Osteoblast (primary cell): ENCODE measurements at regions not wholly inside any gene's neighbourhood (a gene's known extent, or its start where the extent isn't known, plus 50 kb on each side); places are given as distances from the start of the nearest gene placed in this dataset.
A peak's percentile ranks its signal among the peaks of the same experiment; 100 is the strongest.

ENCODE experiments used
- DNase-seq: peaks from one replicate; pipeline ENCODE4 v3.0.0; 2011; ENCODE audit warnings: low spot score, mixed read lengths; ENCODE audit not compliant: insufficient read length; ENCODE audit errors: missing footprints
- H2AFZ ChIP-seq: 2 replicates; pipeline ENCODE4 v1.6.0; 2011; ENCODE audit warnings: mild to moderate bottlenecking, low read length
- H3K27ac ChIP-seq: 2 replicates; pipeline ENCODE4 v1.5.1; 2011; ENCODE audit warnings: mild to moderate bottlenecking, low read depth, low read length, moderate library complexity
- H3K27me3 ChIP-seq: 2 replicates; pipeline ENCODE4 v1.6.0; 2012; ENCODE audit warnings: mild to moderate bottlenecking, control low read depth, inconsistent platforms, low read length, moderate library complexity; ENCODE audit not compliant: insufficient read depth
- H3K36me3 ChIP-seq: 2 replicates; pipeline ENCODE4 v1.5.1; 2011; ENCODE audit warnings: mild to moderate bottlenecking, low read length, control low read depth, moderate library complexity; ENCODE audit not compliant: insufficient read depth
- H3K4me1 ChIP-seq: 2 replicates; pipeline ENCODE4 v1.5.1; 2011; ENCODE audit warnings: mild to moderate bottlenecking, low read length, control low read depth, moderate library complexity; ENCODE audit not compliant: insufficient read depth
- H3K4me2 ChIP-seq: 2 replicates; pipeline ENCODE4 v1.6.0; 2011; ENCODE audit warnings: mild to moderate bottlenecking, low read length; ENCODE audit not compliant: insufficient read depth
- H3K4me3 ChIP-seq: fragments of 200-600 bp; sonication (generic); 3 replicates; pipeline ENCODE4 v1.5.1; 2012; ENCODE audit warnings: mild to moderate bottlenecking, low read length, inconsistent platforms; ENCODE audit not compliant: insufficient read depth
- H3K79me2 ChIP-seq: 2 replicates; pipeline ENCODE4 v1.6.0; 2012; ENCODE audit warnings: mild to moderate bottlenecking, low read length, control low read depth, inconsistent platforms; ENCODE audit not compliant: insufficient read depth
- H3K9me3 ChIP-seq: 2 replicates; pipeline ENCODE4 v1.5.1; 2011; ENCODE audit warnings: low read depth, low read length, control low read depth
- H4K20me1 ChIP-seq: 2 replicates; pipeline ENCODE4 v1.6.0; 2012; ENCODE audit warnings: mild to moderate bottlenecking, low read length, control low read depth; ENCODE audit not compliant: insufficient read depth
- CTCF ChIP-seq: IDR thresholded peaks from 2 replicates; pipeline ENCODE4 v1.5.1; 2011; ENCODE audit warnings: mild to moderate bottlenecking, low read depth, low read length, moderate library complexity; ENCODE audit errors: extremely low read depth

GRCh38 chr5:142428773-142429473 lies 104.1 kb upstream of the SPRY4 start:
- H3K4me3 ChIP-seq, result no peak overlapping the region
- no peaks in the 10 kb centered on the region for H3K9me3 ChIP-seq
- H3K27ac ChIP-seq, result no peak overlapping the region
- no peaks in the 10 kb centered on the region for H3K36me3 ChIP-seq
- no peak for DNase-seq
- no peaks in the 10 kb centered on the region for H3K27me3 ChIP-seq
- H3K4me2 ChIP-seq, result no peak overlapping the region
- H4K20me1 ChIP-seq, result no peaks in the 10 kb centered on the region
- no peaks in the 10 kb centered on the region for H3K79me2 ChIP-seq
- H2AFZ ChIP-seq, result no peak overlapping the region
- peaks cover 26% of the 10 kb centered on the region for H3K4me1 ChIP-seq
- TF ChIP-seq CTCF, result no peak

DNA sequence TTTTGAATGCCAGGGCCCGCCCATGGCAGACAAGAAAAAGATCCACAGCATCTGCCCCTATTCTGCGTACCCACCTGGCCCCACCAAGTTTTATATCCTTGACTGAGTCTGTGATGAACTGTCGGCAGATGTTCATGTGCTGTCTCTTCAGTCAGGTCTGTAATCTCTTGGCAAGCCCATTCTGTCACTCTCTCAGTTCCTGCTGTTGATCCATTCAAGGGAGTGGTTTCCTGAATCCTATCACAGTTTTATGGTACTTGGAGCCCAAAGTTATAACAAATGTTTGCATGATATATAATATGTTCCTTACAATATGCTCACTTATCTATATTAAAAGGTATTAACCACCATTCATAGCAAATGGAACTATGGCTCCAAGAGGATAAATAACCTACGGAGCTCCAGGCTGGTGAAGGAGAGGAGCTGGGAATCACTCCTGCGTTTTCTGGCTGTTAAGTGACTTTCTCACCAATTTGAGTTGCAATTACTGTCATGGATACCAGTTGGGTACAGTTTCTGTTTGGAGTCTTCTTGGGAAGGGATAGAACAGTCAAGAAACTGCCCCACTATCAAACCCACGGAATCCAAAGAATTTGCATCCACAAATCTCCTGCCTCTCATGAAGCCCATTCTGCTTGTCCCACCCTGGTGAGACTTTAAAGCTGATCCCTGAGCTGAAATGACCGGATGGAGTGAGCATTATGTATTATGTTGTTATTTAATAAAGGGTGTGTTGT lies 103.4 kb upstream of the SPRY4 start:
- Histone ChIP-seq H2AFZ (no peak overlapping the region), H3K79me2 (no peaks in the 10 kb centered on the region), H3K9me3 (no peaks in the 10 kb centered on the region), H3K4me3 (no peak overlapping the region), H3K27ac (no peak overlapping the region), H3K27me3 (no peaks in the 10 kb centered on the region), H3K36me3 (no peaks in the 10 kb centered on the region), H4K20me1 (no peaks in the 10 kb centered on the region), H3K4me1 (peaks cover 19% of the 10 kb centered on the region), H3K4me2 (no peak overlapping the region)
- no peak for TF ChIP-seq CTCF
- no peak for DNase-seq

- Histone ChIP-seq H4K20me1 (no peaks in the 10 kb centered on the region), H3K4me1 (peaks cover 22% of the 10 kb centered on the region), H2AFZ (no peak overlapping the region), H3K4me3 (no peak overlapping the region), H3K9me3 (no peaks in the 10 kb centered on the region), H3K79me2 (no peaks in the 10 kb centered on the region), H3K4me2 (no peak overlapping the region), H3K27ac (no peak overlapping the region), H3K27me3 (no peaks in the 10 kb centered on the region), H3K36me3 (no peaks in the 10 kb centered on the region)
- no peak for DNase-seq
- no peak for TF ChIP-seq CTCF
Measured at GRCh38 chr5:142427529-142427928, 102.7 kb upstream of the SPRY4 start.

DNA sequence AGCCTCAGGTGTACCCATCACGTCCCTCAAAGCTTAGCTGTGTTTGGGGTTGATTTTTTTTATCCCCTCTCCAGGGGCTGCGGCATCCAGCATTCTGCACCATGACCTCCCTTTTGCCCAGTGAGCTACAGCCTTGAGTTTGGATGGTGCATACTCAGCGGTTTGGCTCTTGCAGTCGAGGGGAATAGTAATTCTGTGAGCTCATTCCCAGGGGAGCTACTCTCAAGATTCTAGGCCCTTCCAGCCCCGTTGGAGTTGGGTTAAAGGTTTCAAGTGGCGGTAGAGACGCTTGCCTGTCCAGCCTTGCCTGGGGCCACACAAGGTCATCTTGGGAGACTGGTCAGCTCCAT lies 102.2 kb upstream of the SPRY4 start:
- no peaks in the 10 kb centered on the region for H3K9me3 ChIP-seq
- H3K36me3 ChIP-seq, result no peaks in the 10 kb centered on the region
- DNase-seq, result peak; percentile 53
- H3K4me3 ChIP-seq, result no peak overlapping the region
- no peaks in the 10 kb centered on the region for H3K27me3 ChIP-seq
- H4K20me1 ChIP-seq, result no peaks in the 10 kb centered on the region
- TF ChIP-seq CTCF, result no peak
- H3K79me2 ChIP-seq, result no peaks in the 10 kb centered on the region
- H3K4me2 ChIP-seq, result peak overlapping the region; percentile 64
- H3K4me1 ChIP-seq, result peaks cover 25% of the 10 kb centered on the region
- no peak overlapping the region for H2AFZ ChIP-seq
- peak overlapping the region; percentile 60 for H3K27ac ChIP-seq
